ENCODE measurements at regions not wholly inside any gene's neighbourhood (a gene's known extent, or its start where the extent isn't known, plus 50 kb on each side); places are given as distances from the start of the nearest gene placed in this dataset.

- H3K4me2 ChIP-seq (ENCODE audit: insufficient read depth in 1 of 2, low read depth in 2 of 2, low read length in 2 of 2): no peak overlapping the region
- no peak overlapping the region for H2BK20ac ChIP-seq (ENCODE audit: low read length)
- no peak overlapping the region for H3K18ac ChIP-seq (ENCODE audit: extremely low read depth, low read length)
- no peak overlapping the region for H2AK5ac ChIP-seq (ENCODE audit: low read depth, low read length)
- H4K5ac ChIP-seq (ENCODE audit: insufficient read length, low read depth, low read length): no peak overlapping the region
- H3K14ac ChIP-seq (ENCODE audit: insufficient read length): no peak overlapping the region
- H2BK15ac ChIP-seq (ENCODE audit: low read length): no peak overlapping the region
- H4K91ac ChIP-seq (replicated peaks; ENCODE audit: insufficient read length, low read length): no peak overlapping the region
- no peak overlapping the region for H2BK12ac ChIP-seq (ENCODE audit: low read depth, low read length)
- FAIRE-seq (no peak), DNase-seq (ENCODE audit: low read depth in 1 of 2, low spot score in 2 of 2) (no peak)
- no peaks in the 10 kb centered on the region for H3K79me2 ChIP-seq (ENCODE audit: control insufficient read depth in 1 of 2, insufficient read depth in 2 of 2, low read length in 2 of 2)
- no peak overlapping the region for H3K56ac ChIP-seq (replicated peaks; ENCODE audit: insufficient read length, low read depth, low read length)
- no peaks in the 10 kb centered on the region for H3K4me1 ChIP-seq (replicated peaks in 1 of 4; ENCODE audit: control insufficient read depth in 3 of 4, insufficient read depth in 4 of 4, low read length in 3 of 4)
- ChIA-PET POLR2A (ENCODE audit: partially characterized antibody) (interaction anchor here (0.6 kb wide), 1 partner anchor 1258 kb away, joined by 5 read pairs; no protein-coding TSS in a partner anchor), CTCF (ENCODE audit: partially characterized antibody) (interaction anchor here (1.3 kb wide), 2 partner anchors 14 to 24 kb away, joined by 3 to 5 read pairs; no protein-coding TSS in a partner anchor)
- H4K20me1 ChIP-seq (replicated peaks in 1 of 2; ENCODE audit: control insufficient read depth in 1 of 2, insufficient read depth in 2 of 2, low read length in 2 of 2): no peaks in the 10 kb centered on the region
- H3K27me3 ChIP-seq (replicated peaks in 1 of 4; ENCODE audit: control insufficient read depth in 3 of 4, extremely low read depth in 1 of 4, insufficient read depth in 3 of 4, low read length in 3 of 4): no peaks in the 10 kb centered on the region
- no peak overlapping the region for H4K8ac ChIP-seq (ENCODE audit: extremely low read depth, insufficient read depth, low read length)
- H3K79me1 ChIP-seq (ENCODE audit: low read depth, low read length): no peaks in the 10 kb centered on the region; the same call in 1 of the 2 replicates
- 82% methylated on average over 2 of the region's 2 CpGs; no CpG with 5 or more reads in 1 of the 2 experiments for WGBS, 2 experiments (ENCODE audit: extremely low coverage in 1 of 2, insufficient coverage in 1 of 2, insufficient read length in 1 of 2, insufficient replicate concordance in 2 of 2, low coverage in 1 of 2, low lambda C conversion rate in 2 of 2, missing lambda C conversion rate in 1 of 2)
- no peak overlapping the region for H3K27ac ChIP-seq (ENCODE audit: low read depth, low read length)
- H3K4me3 ChIP-seq (ENCODE audit: extremely low read depth in 1 of 4, insufficient read depth in 2 of 4, low read depth in 3 of 4, low read length in 4 of 4): no peak overlapping the region
- no peak overlapping the region for H3K9ac ChIP-seq (replicated peaks in 1 of 4; ENCODE audit: extremely low read depth in 1 of 4, low read depth in 3 of 4, low read length in 3 of 4)
- no peak overlapping the region for H2AFZ ChIP-seq (ENCODE audit: low read length)
- no peaks in the 10 kb centered on the region for H3K23me2 ChIP-seq (ENCODE audit: low read depth, low read length)
- no peaks in the 10 kb centered on the region for H3K36me3 ChIP-seq (ENCODE audit: control insufficient read depth in 2 of 4, insufficient read depth in 4 of 4, low read length in 3 of 4)
- no peak overlapping the region for H2BK5ac ChIP-seq (ENCODE audit: low read depth, low read length)
- no peak overlapping the region for H2BK120ac ChIP-seq (replicated peaks; ENCODE audit: low read depth, low read length)
- no peaks in the 10 kb centered on the region for H3K9me3 ChIP-seq (ENCODE audit: insufficient read depth in 2 of 2, low read depth in 1 of 2, low read length in 1 of 2)
- H3K4ac ChIP-seq (replicated peaks; ENCODE audit: insufficient read length, low read depth, low read length): no peak overlapping the region
- no peak overlapping the region for H3K23ac ChIP-seq (ENCODE audit: insufficient read length)
- TF ChIP-seq BACH1 (IDR thresholded peaks at IDR 0.05; ENCODE audit: low read length): no peak
- TF ChIP-seq CHD2 (IDR thresholded peaks at IDR 0.05; ENCODE audit: low read length): no peak
- TF ChIP-seq POLR2A (IDR thresholded peaks at IDR 0.05; ENCODE audit: control extremely low read depth in 1 of 2, low read depth in 2 of 2, low read length in 2 of 2): no peak
- TF ChIP-seq TEAD4 (IDR thresholded peaks at IDR 0.05; ENCODE audit: low read depth, low read length): no peak
- no peak for TF ChIP-seq NRF1 (IDR thresholded peaks at IDR 0.05; ENCODE audit: low read depth, low read length)
- no peak for TF ChIP-seq EP300 (IDR thresholded peaks at IDR 0.05; ENCODE audit: borderline replicate concordance in 1 of 2, low read depth in 2 of 2, low read length in 2 of 2)
- TF ChIP-seq EGR1 (IDR thresholded peaks at IDR 0.05; ENCODE audit: borderline replicate concordance, low read depth, low read length): no peak
- TF ChIP-seq ASH2L (IDR thresholded peaks at IDR 0.05; ENCODE audit: low read length): no peak
- no peak for TF ChIP-seq MAFK (IDR thresholded peaks at IDR 0.05; ENCODE audit: low read depth, low read length)
- TF ChIP-seq RNF2 (IDR thresholded peaks at IDR 0.05; ENCODE audit: borderline replicate concordance, low read depth, low read length, missing control alignments, poor library complexity, severe bottlenecking): no peak
- TF ChIP-seq EZH2 (IDR thresholded peaks at IDR 0.05; ENCODE audit: low read depth, low read length, severe bottlenecking): no peak
- no peak for TF ChIP-seq FOSL1 (IDR thresholded peaks at IDR 0.05; ENCODE audit: insufficient read depth, low read depth, low read length)
- no peak for TF ChIP-seq PHF8 (conservative IDR thresholded peaks at IDR 0.05; ENCODE audit: low read depth, low read length)
- no peak for TF ChIP-seq HDAC2 (IDR thresholded peaks at IDR 0.05; ENCODE audit: borderline replicate concordance in 1 of 2, low read depth in 2 of 2, low read length in 2 of 2)
Observed at GRCh38 chr1:178612261-178612660, 99.4 kb downstream of the TEX35 start.
